HepG2 (cell line): ENCODE measurements at regions not wholly inside any gene's neighbourhood (a gene's known extent, or its start where the extent isn't known, plus 50 kb on each side); places are given as distances from the start of the nearest gene placed in this dataset.

ENCODE experiments used
- ATAC-seq: fragments of 200-7000 bp; cut with Tn5 transposase; 3 replicates; pipeline ENCODE4 v1.9.1; 2020; ENCODE audit warnings: mild to moderate bottlenecking, moderate library complexity
- BruUV-seq: library from RNA; stranded (reverse); fragments of 400-500 nt; replicated peaks from 2 replicates; lab custom pipeline; 2021; lab: Mats Ljungman, UMichigan
- CTCF ChIA-PET: fragments of 300-600 bp; formaldehyde crosslinking; extraction: SDS; loops from one replicate; lab custom pipeline; 2021; ENCODE audit warnings: low total read pairs, inconsistent platforms, low intra/inter-chr PET ratio; lab: Yijun Ruan, JAX
- POLR2A ChIA-PET: fragments of 350-600 bp; sonication (Branson Sonifier 250); formaldehyde crosslinking; loops from one replicate; lab custom pipeline; 2020; ENCODE audit warnings: antibody characterized with exemption, inconsistent platforms; lab: Yijun Ruan, JAX
- DNase-seq: peaks from one replicate; pipeline ENCODE4 v3.0.0-alpha.2; 2015; ENCODE audit warnings: low spot score
- FAIRE-seq: peaks from 3 replicates; lab custom pipeline; 2011; peaks lifted over from hg19 to GRCh38; lab: Jason Lieb, UNC
- H2AFZ ChIP-seq: one replicate; pipeline ENCODE4 v1.6.1; 2011; ENCODE audit warnings: low read length, inconsistent platforms
- H3K27ac ChIP-seq: fragments of 300-600 bp; 3 replicates; pipeline ENCODE4 v1.8.0; 2011; ENCODE audit warnings: mixed run types, mild to moderate bottlenecking, mixed read lengths, low read length, inconsistent platforms; ENCODE audit not compliant: insufficient read depth; ENCODE audit errors: extremely low read length
- H3K27me3 ChIP-seq, 2 experiments: fragments of 200-600 bp in 1 of 2; 2 replicates in 1 of 2; 3 replicates in 1 of 2; pipeline versions ENCODE4 v1.6.0 to v1.8.0; 2011; ENCODE audit warnings: low read length in 2 of 2, mild to moderate bottlenecking in 2 of 2, moderate library complexity in 2 of 2, inconsistent platforms in 1 of 2; ENCODE audit not compliant: insufficient read depth in 2 of 2, control insufficient read depth in 1 of 2
- H3K36me3 ChIP-seq, 2 experiments: fragments of 200-600 bp in 1 of 2; replicated peaks in 1 of 2; 2 replicates in 1 of 2; 3 replicates in 1 of 2; pipeline versions ENCODE4 v1.5.1 to v1.8.0; 2011; ENCODE audit warnings: low read length in 2 of 2, inconsistent platforms in 1 of 2; ENCODE audit not compliant: insufficient read depth in 2 of 2, control insufficient read depth in 1 of 2
- H3K4me1 ChIP-seq: 2 replicates; pipeline ENCODE4 v1.5.1; 2012; ENCODE audit warnings: low read length, inconsistent platforms; ENCODE audit not compliant: insufficient read depth
- H3K4me2 ChIP-seq: 2 replicates; pipeline ENCODE4 v1.6.0; 2011; ENCODE audit warnings: low read depth, low read length, inconsistent platforms
- H3K4me3 ChIP-seq, 3 experiments: fragments of 200-600 bp in 1 of 3; sonication (generic), shearing (Covaris generic) in 1 of 3; replicated peaks in 1 of 3; 2 replicates each; pipeline ENCODE4 v1.5.1; 2011 to 2016; ENCODE audit warnings: low read length in 3 of 3, inconsistent platforms in 2 of 3, low read depth in 2 of 3, mild to moderate bottlenecking in 2 of 3, control low read depth in 1 of 3, mixed read lengths in 1 of 3; ENCODE audit not compliant: insufficient read depth in 1 of 3
- H3K79me2 ChIP-seq: one replicate; pipeline ENCODE4 v1.6.1; 2011; ENCODE audit warnings: low read length, inconsistent platforms; ENCODE audit not compliant: insufficient read depth
- H3K9ac ChIP-seq: 2 replicates; pipeline ENCODE4 v1.6.0; 2011; ENCODE audit warnings: mild to moderate bottlenecking, low read depth, low read length, inconsistent platforms; ENCODE audit not compliant: insufficient read depth
- H3K9me3 ChIP-seq: 2 replicates; pipeline ENCODE4 v1.5.1; 2012; ENCODE audit warnings: mild to moderate bottlenecking, low read length
- H4K20me1 ChIP-seq: 2 replicates; pipeline ENCODE4 v1.6.0; 2011; ENCODE audit warnings: inconsistent platforms, mild to moderate bottlenecking, low read length, moderate library complexity; ENCODE audit not compliant: insufficient read depth
- GATAD1 ChIP-seq: IDR thresholded peaks from 2 replicates; pipeline ENCODE4 v1.6.1; 2016; ENCODE audit warnings: missing genetic modification reagents, missing compliant biosample characterization
- NFYC ChIP-seq: IDR thresholded peaks from 2 replicates; pipeline ENCODE4 v1.6.1; 2016; ENCODE audit warnings: missing genetic modification reagents, missing compliant biosample characterization
- NONO ChIP-seq, 2 experiments: fragments of 450-650 bp in 1 of 2; sonication (generic) in 1 of 2; formaldehyde crosslinking in 1 of 2; IDR thresholded peaks in 1 of 2; conservative IDR thresholded peaks in 1 of 2; 2 replicates each; pipeline versions ENCODE4 v1.6.1 to v1.8.0; 2017 to 2022; ENCODE audit warnings: mild to moderate bottlenecking in 1 of 2, missing genetic modification reagents in 1 of 2, moderate library complexity in 1 of 2
- PITX1 ChIP-seq: sonication (generic); formaldehyde crosslinking; IDR thresholded peaks from 2 replicates; pipeline ENCODE4 v1.5.1; 2020; ENCODE audit warnings: mild to moderate bottlenecking, missing genetic modification reagents
- RNF219 ChIP-seq: sonication (generic); formaldehyde crosslinking; IDR thresholded peaks from 2 replicates; pipeline ENCODE4 v1.5.0; 2020; ENCODE audit warnings: mild to moderate bottlenecking, missing genetic modification reagents
- SMC3 ChIP-seq: IDR thresholded peaks from 2 replicates; pipeline ENCODE4 v1.6.1; 2011; ENCODE audit warnings: low read length, improper control_type of control experiment
- SP5 ChIP-seq: IDR thresholded peaks from 2 replicates; pipeline ENCODE4 v1.6.1; 2016; ENCODE audit warnings: low read depth, borderline replicate concordance
- SYNCRIP ChIP-seq: fragments of 200-400 bp; formaldehyde crosslinking; IDR thresholded peaks from 2 replicates; pipeline ENCODE4 v1.6.1; 2018; ENCODE audit warnings: mild to moderate bottlenecking, low read depth, low read length; ENCODE audit not compliant: insufficient read depth
- ZBTB49 ChIP-seq: sonication (generic); formaldehyde crosslinking; IDR thresholded peaks from 2 replicates; pipeline ENCODE4 v1.4.0; 2020; ENCODE audit warnings: missing genetic modification reagents, borderline replicate concordance
- ZFAT ChIP-seq: sonication (generic); formaldehyde crosslinking; conservative IDR thresholded peaks from 2 replicates; pipeline ENCODE4 v1.8.1; 2023; ENCODE audit warnings: missing genetic modification reagents, inconsistent platforms
- ZFP91 ChIP-seq: sonication (generic); formaldehyde crosslinking; IDR thresholded peaks from 2 replicates; pipeline ENCODE4 v1.9.0; 2022; ENCODE audit warnings: missing genetic modification reagents, mild to moderate bottlenecking, borderline replicate concordance
- ZNF160 ChIP-seq: sonication (generic); formaldehyde crosslinking; IDR thresholded peaks from 2 replicates; pipeline ENCODE4 v1.8.0; 2022; ENCODE audit warnings: mild to moderate bottlenecking, inconsistent platforms, missing genetic modification reagents
- ZNF235 ChIP-seq: sonication (generic); formaldehyde crosslinking; IDR thresholded peaks from 2 replicates; pipeline ENCODE4 v1.8.1; 2023; ENCODE audit warnings: mild to moderate bottlenecking, missing genetic modification reagents, borderline replicate concordance
- ZNF552 ChIP-seq: sonication (generic); formaldehyde crosslinking; IDR thresholded peaks from 2 replicates; pipeline ENCODE4 v1.9.0; 2022; ENCODE audit warnings: missing genetic modification reagents, mild to moderate bottlenecking, borderline replicate concordance
- ZNF556 ChIP-seq: sonication (generic); formaldehyde crosslinking; IDR thresholded peaks from 2 replicates; pipeline ENCODE4 v1.4.0; 2020; ENCODE audit warnings: mild to moderate bottlenecking, missing genetic modification reagents, borderline replicate concordance
- ZZZ3 ChIP-seq: sonication (generic); formaldehyde crosslinking; IDR thresholded peaks from 2 replicates; pipeline ENCODE4 v1.4.0; 2020; ENCODE audit warnings: missing genetic modification reagents, mild to moderate bottlenecking, borderline replicate concordance
- WGBS: methylation state at CpG from one replicate; pipeline ENCODE4 v1.1.6; 2017; ENCODE audit warnings: low lambda C conversion rate; 5-methylcytosine and 5-hydroxymethylcytosine counted together
- in situ Hi-C: cut with HindIII; loops from 2 replicates; pipeline ENCODE4 v1.10.0; 2017; ENCODE audit warnings: low pct_unique_long_range_greater_than_20kb; ENCODE audit not compliant: extremely low pct_ligation_motif_present
- intact Hi-C: fragments of 100-400 bp; cut with micrococcal nuclease; formaldehyde crosslinking; loops from one replicate; pipeline ENCODE4 v1.10.0; 2022; ENCODE audit not compliant: unreplicated experiment
- TF ChIP-seq, protein P1 (sequence below): sonication (generic); formaldehyde crosslinking; IDR thresholded peaks from 2 replicates; pipeline ENCODE4 v1.5.0; 2020; ENCODE audit warnings: missing genetic modification reagents, mild to moderate bottlenecking, borderline replicate concordance

GRCh38 chr4:170526471-170526870 lies 436.7 kb upstream of the AADAT start:
- ChIA-PET POLR2A (no interaction called here), CTCF (no interaction called here)
- in situ Hi-C loops, result no loop called here
- no TSS peak for BruUV-seq
- intact Hi-C loops, result no loop called here
- Histone ChIP-seq H3K4me1 (no peaks in the 10 kb centered on the region), H3K9ac (no peak overlapping the region), H3K27me3 (no peaks in the 10 kb centered on the region), H3K79me2 (no peaks in the 10 kb centered on the region), H2AFZ (no peak overlapping the region), H3K27ac (no peak overlapping the region), H4K20me1 (no peaks in the 10 kb centered on the region), H3K36me3 (no peaks in the 10 kb centered on the region), H3K9me3 (peaks cover 9% of the 10 kb centered on the region; the same call in 1 of the 2 replicates), H3K4me2 (no peak overlapping the region), H3K4me3 (no peak overlapping the region)
- DNase-seq, result no peak
- FAIRE-seq, result no peak
- no peak for ATAC-seq
- 0% methylated on average over 1 of the region's 1 CpG for WGBS
- TF ChIP-seq SP5 (CRISPR knock-in tag) (no peak), ZFAT (CRISPR knock-in tag) (no peak), NONO (IDR thresholded peaks at IDR 0.05) (no peak), NONO (CRISPR knock-in tag; conservative IDR thresholded peaks at IDR 0.05) (no peak), ZZZ3 (CRISPR knock-in tag) (no peak), ZFP91 (CRISPR knock-in tag) (no peak), ZNF556 (CRISPR knock-in tag) (no peak), RNF219 (CRISPR knock-in tag) (no peak), PITX1 (CRISPR knock-in tag) (no peak), SYNCRIP (no peak), ZNF160 (CRISPR knock-in tag) (no peak), ZNF235 (CRISPR knock-in tag) (no peak), ZNF552 (CRISPR knock-in tag) (no peak), GATAD1 (CRISPR knock-in tag) (no peak), SMC3 (no peak), ZBTB49 (CRISPR knock-in tag) (no peak), NFYC (no peak)
- TF ChIP-seq, protein P1, sequence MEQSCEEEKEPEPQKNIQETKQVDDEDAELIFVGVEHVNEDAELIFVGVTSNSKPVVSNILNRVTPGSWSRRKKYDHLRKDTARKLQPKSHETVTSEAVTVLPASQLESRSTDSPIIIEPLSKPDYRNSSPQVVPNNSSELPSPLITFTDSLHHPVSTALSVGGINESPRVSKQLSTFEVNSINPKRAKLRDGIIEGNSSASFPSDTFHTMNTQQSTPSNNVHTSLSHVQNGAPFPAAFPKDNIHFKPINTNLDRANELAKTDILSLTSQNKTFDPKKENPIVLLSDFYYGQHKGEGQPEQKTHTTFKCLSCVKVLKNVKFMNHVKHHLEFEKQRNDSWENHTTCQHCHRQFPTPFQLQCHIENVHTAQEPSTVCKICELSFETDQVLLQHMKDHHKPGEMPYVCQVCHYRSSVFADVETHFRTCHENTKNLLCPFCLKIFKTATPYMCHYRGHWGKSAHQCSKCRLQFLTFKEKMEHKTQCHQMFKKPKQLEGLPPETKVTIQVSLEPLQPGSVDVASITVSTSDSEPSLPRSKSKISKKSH (CRISPR knock-in tag), result no peak
